ENCODE measurements at regions not wholly inside any gene's neighbourhood (a gene's known extent, or its start where the extent isn't known, plus 50 kb on each side); places are given as distances from the start of the nearest gene placed in this dataset.

GRCh38 chr4:11735651-11736050, 307.0 kb upstream of the HS3ST1 start:
- TF ChIP-seq MAX (IDR thresholded peaks at IDR 0.05; ENCODE audit: low read depth) (no peak), YY1 (IDR thresholded peaks at IDR 0.05; ENCODE audit: low read depth) (no peak)
